ENCODE measurements at regions not wholly inside any gene's neighbourhood (a gene's known extent, or its start where the extent isn't known, plus 50 kb on each side); places are given as distances from the start of the nearest gene placed in this dataset.

DNA sequence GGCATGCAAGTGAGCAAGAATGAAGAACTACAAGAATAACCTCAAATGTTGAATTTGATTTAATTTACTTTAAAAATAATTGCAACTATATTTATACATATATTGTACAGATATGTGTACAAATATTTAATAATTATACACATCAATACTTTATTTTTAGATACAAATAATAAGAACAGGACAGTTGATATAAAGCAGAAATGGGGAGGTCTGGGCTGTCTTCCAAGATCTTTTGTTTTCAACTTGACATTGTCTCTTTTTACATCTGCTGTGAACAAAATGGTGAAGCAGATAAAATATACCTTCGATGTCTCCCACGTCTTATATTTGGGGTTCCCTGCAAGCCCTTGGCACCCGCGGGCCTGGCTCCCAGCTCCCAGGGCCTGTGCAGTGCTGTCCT lies 231.3 kb upstream of the RBBP8 start:
- TF ChIP-seq, protein P1, sequence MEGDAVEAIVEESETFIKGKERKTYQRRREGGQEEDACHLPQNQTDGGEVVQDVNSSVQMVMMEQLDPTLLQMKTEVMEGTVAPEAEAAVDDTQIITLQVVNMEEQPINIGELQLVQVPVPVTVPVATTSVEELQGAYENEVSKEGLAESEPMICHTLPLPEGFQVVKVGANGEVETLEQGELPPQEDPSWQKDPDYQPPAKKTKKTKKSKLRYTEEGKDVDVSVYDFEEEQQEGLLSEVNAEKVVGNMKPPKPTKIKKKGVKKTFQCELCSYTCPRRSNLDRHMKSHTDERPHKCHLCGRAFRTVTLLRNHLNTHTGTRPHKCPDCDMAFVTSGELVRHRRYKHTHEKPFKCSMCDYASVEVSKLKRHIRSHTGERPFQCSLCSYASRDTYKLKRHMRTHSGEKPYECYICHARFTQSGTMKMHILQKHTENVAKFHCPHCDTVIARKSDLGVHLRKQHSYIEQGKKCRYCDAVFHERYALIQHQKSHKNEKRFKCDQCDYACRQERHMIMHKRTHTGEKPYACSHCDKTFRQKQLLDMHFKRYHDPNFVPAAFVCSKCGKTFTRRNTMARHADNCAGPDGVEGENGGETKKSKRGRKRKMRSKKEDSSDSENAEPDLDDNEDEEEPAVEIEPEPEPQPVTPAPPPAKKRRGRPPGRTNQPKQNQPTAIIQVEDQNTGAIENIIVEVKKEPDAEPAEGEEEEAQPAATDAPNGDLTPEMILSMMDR (IDR thresholded peaks at IDR 0.05), result no peak
- TF ChIP-seq POLR2A (IDR thresholded peaks at IDR 0.05), result no peak
